NCI-H146 (cell line): ENCODE measurements at regions not wholly inside any gene's neighbourhood (a gene's known extent, or its start where the extent isn't known, plus 50 kb on each side); places are given as distances from the start of the nearest gene placed in this dataset.
"Not testable (repeated sequence)": the region's sequence is repeated elsewhere in the genome, so short reads cannot be mapped to it uniquely, and the experiment has no call there.

Source experiments
- DNase-seq: peaks from one replicate; lab custom pipeline; 2025; lab: John Stamatoyannopoulos, UW

GRCh38 chr3:170651260-170651845 lies 65.5 kb upstream of the SLC7A14 start:
- no peak for DNase-seq

GRCh38 chr3:170650557-170650956 lies 64.7 kb upstream of the SLC7A14 start:
- DNase-seq: not testable (repeated sequence)

- DNase-seq: no peak
Measured at GRCh38 chr3:170644711-170645110, 58.8 kb upstream of the SLC7A14 start.

- no peak for DNase-seq
Measured at GRCh38 chr3:170643831-170644230, 58.0 kb upstream of the SLC7A14 start.

GRCh38 chr3:170642882-170643601 lies 57.2 kb upstream of the SLC7A14 start:
- no peak for DNase-seq

- no peak for DNase-seq
Measured at GRCh38 chr3:170641510-170642236, 55.8 kb upstream of the SLC7A14 start.

- DNase-seq: no peak
Measured at GRCh38 chr3:170640737-170641171, 54.9 kb upstream of the SLC7A14 start.

GRCh38 chr3:170638988-170639387 lies 53.1 kb upstream of the SLC7A14 start:
- no peak for DNase-seq

- no peak for DNase-seq
Measured at GRCh38 chr3:170637306-170637705, 51.4 kb upstream of the SLC7A14 start.

GRCh38 chr3:170636400-170636973 lies 50.6 kb upstream of the SLC7A14 start:
- no peak for DNase-seq
